Cerebellar nuclear complex (tissue), 1 donor: ENCODE measurements at regions not wholly inside any gene's neighbourhood (a gene's known extent, or its start where the extent isn't known, plus 50 kb on each side); places are given as distances from the start of the nearest gene placed in this dataset.
"Not testable (repeated sequence)": the region's sequence is repeated elsewhere in the genome, so short reads cannot be mapped to it uniquely, and the experiment has no call there.

ENCODE experiments used
- DNase-seq, 2 experiments: peaks; one replicate each; lab custom pipeline; 2025; lab: John Stamatoyannopoulos, UW

DNA sequence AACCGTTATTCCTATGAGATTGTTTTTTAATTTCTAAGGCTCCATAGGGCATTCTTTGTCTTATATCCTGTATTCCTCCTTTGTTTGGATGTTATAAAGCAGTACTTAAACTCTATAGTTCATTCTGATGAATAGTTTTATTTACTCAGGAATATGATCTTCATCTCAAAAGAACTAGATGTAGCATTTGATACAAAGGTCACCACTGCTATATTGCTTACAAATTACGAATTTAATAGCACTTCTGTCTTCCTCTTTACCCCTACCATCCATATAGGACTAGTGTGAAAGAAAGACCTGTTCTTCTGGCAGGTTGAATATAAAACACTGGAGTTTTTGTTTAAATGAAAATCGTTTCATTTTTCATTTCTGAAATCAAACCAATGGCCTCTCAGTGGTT is 468.1 kb upstream of the CXADR start:
- no peak for DNase-seq

DNA sequence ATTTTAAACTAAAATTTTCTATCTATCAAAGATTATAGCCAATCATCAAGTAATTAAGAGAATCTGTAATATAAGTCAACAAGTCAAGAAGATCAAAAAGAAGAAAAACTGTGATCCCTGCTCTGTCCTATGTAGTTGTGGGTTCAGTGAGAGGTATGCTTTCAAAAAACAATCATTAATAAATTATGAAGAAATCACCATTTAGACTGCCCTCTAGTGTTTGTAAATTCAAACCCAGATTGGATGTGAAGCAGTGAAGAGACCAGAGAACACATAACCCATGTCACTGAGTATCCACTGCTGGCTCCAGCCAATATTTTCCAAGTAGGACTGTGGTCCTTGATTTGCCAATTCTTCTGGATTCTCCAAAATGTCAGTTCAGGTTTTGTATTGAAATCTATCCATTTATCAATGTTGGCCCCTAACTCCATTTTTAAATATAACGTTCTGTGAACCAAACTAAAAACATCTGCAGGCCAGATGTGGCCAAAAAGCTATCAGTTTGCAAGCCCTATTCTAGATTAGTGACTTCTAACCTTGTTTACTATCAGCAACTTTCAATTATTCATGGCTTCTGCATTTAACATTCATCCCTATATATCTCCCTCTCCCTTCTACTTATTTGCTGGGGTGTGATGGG is 467.5 kb upstream of the CXADR start:
- DNase-seq, result no peak

DNA sequence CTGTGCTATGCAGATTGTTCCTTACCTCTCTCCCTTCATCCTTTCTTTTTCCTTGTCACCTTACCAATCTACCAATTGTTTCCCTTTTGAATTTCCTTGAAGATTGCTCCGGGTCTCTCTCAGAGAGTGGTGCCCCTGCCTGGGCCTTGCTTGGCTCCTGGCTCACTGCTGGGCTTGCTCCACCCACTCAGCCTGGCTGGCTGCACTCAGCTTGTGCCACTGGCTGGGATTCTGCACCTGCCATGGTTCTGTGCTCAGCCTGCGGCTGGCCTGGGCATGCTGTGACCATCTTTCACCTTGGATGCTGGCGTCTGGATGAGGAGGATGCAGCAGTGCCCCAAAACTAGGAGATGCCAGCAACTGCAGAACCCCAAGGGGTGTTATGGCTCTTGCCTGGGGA is 463.9 kb upstream of the CXADR start:
- DNase-seq, result no peak

DNA sequence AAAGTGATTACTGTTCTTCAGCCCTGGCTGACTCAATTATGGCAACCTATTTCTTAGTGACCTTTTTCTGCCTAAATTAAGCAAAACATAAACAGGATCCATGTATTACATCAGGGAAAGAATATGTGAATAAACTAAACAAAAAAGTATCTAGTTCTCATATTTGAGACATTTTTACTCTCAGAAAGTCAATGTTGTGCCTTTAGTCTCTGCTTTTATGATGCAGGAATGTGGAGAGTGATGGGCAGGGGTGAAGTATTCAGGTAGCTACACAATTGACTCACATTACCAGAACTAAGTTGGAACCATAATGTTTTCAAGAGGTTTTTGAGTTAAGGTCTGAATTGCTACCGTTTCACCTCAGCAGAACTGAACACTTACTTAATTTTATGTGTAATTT is 462.7 kb upstream of the CXADR start:
- no peak for DNase-seq

GRCh38 chr21:17050646-17051045 is 462.2 kb upstream of the CXADR start:
- no peak for DNase-seq

DNA sequence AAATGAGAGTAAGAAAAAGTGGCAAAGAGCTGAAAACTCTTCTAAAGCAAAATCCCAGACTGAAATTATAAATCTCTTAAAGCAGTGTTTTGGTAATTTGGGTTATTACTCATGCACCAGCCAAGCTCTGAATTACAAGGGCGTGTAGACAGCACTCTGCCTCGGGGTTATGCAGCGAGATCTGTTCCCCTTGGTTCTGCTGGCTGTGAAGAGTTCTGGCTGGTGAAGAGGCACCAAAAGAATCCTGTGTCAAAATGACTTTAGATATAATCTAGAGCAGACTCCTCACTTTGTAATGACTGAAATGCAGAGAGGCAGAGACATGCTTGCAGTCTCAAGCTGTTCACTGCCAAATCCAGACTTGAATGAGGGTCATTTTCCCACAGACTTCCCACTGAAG is 461.8 kb upstream of the CXADR start:
- no peak for DNase-seq

DNA sequence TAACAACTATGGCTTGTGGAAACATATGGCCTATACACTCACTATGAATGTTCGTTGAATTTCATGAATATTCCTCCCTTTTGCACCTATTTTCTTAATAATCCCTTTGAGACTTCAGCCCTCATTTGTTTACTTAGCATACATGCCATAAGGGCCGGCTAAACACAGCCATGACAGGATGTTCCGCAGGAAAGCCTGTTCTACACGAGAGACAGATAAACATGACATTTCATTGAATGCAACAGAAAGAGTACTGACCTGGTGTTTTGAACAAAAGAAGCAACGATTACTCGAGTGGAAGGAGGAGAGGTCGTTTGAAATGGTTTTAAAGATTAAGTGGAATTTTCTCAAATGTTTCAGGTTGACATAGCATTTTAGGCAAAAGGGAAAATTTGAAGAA is 459.5 kb upstream of the CXADR start:
- DNase-seq, result no peak

GRCh38 chr21:17059936-17060335 is 452.9 kb upstream of the CXADR start:
- no peak for DNase-seq

DNA sequence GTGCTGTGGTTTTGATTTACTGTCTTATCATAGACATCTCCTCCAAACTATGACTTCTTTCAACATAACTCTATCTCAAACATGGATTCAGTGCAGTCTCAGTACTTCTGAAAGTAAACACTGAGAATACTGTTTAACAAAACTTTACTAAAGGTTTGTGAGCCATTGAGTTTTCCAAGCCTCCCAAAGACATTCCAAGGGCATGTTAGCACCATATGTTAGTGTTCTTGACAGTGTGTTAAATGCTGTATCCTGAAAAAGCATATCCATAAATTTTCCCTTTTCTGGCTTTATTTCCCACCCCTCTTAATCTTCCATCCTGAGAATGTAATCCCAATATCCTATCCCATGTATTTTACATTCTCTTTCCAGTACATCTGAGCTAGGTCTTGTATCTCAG is 446.8 kb upstream of the CXADR start:
- no peak for DNase-seq

DNA sequence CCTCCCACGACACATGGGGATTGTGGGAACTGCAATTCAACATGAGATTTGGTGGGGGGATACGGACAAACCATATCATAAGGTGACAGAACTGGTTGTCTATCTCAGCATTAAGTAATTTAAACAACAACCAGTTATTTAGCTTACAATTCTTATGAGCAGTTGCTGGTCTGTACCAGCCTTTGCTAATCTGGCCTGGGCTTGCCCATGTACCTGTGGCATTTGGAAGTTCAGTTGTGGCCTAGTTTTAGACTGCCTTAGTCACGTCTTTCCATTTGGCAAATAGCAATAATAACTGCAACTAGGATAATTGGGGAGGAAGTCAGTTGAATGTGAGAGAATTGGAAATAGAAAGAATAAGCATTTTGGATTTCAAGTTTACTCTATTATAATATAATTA is 441.8 kb upstream of the CXADR start:
- no peak for DNase-seq

- no peak for DNase-seq
These were observed 431.6 kb upstream of the CXADR start for GRCh38 chr21:17081193-17081592.

GRCh38 chr21:17082843-17083483 is 429.9 kb upstream of the CXADR start:
- DNase-seq, result no peak

DNA sequence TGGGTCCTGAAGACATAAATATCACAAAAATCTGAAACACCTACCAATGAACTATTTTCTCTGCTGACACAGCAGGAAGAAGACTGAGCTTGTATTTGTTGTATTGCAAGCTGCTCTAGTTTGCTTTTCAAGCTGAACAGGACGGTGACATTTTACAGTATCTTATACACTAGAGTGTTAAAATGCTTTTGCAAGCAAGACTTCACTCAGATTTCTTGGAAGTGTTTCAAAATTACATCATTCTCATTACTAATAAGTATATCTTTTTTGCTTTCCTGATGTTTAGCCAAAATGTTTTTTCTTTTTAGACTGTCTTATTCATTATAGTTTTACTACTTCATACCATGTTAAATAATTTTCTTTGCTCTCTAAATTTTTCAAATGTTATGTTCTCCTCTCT is 427.1 kb upstream of the CXADR start:
- no peak for DNase-seq

DNA sequence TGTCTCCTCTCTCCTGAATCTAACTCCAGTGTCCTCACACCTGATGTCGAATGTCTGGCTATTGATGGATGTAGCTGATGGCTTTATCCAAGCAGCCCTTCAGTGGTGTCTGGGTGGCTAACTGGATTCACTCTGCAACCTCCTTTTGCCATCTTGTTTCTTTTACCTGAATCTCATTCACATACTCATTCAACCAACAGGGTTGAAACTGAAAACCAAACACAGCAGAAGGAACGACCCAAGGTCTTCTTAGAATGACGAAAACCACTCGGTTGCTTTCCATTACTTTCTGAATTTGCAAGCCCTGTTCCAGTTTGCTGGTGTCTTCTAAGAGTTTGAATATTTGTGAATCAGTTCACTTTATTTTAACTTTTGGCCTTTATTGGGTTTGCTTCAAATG is 424.3 kb upstream of the CXADR start:
- DNase-seq, result no peak

GRCh38 chr21:17089091-17089491 is 423.8 kb upstream of the CXADR start:
- no peak for DNase-seq

DNA sequence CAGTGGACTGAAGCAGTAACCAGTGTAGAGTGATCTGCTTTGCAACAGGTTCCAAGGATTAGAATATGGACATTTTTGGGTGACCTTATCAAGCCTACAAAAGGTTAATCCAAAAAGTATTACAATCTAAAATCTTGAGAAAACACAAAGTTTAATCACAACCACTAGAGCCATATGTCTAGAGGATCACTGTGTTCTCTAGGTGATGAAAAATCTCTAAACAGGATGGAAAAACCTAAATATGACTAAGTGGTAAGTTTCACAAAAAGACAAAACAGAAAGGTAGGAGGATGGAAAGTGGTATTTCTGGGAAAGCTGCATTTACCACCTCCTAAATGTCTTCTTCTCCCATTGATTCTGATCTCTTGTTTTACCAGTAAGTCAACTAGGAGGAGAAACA is 411.1 kb upstream of the CXADR start:
- DNase-seq, result no peak

DNA sequence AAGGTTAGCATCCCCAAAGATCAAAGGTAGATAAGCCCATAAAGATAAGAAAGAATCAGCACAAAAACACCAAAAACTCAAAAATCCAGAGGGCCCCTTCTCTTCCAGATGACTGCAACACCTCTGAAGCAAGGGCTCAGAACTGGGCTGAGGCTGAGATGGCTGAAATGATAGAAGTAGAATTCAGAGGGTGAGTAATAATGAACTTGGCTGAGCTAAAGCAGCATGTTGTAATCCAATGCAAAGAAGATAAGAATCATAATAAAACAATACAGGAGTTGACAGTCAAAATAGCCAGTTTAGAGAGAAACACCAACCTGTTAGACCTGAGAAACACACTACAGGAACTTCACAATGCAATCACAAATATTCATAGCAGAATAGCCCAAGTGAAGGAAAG is 406.9 kb upstream of the CXADR start:
- DNase-seq, result no peak

DNA sequence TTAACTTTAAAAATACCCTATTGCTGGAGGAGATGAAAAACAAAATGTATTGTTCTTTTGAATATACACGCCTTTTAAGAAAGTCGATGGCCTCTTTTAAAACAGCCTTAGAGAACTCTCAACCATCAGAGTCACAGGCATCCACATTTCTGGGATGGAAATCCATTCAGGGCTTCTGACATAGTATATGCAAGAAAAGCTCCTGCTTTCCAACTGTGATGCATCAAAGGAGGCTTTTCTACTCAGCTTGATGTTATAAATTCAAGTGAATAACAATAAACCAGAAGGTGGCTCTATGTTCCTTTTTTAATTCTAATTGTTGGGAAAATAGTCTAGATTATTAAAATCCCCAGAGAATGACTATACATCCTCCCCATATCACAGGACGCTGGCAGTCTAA is 398.8 kb upstream of the CXADR start:
- DNase-seq, result no peak

DNA sequence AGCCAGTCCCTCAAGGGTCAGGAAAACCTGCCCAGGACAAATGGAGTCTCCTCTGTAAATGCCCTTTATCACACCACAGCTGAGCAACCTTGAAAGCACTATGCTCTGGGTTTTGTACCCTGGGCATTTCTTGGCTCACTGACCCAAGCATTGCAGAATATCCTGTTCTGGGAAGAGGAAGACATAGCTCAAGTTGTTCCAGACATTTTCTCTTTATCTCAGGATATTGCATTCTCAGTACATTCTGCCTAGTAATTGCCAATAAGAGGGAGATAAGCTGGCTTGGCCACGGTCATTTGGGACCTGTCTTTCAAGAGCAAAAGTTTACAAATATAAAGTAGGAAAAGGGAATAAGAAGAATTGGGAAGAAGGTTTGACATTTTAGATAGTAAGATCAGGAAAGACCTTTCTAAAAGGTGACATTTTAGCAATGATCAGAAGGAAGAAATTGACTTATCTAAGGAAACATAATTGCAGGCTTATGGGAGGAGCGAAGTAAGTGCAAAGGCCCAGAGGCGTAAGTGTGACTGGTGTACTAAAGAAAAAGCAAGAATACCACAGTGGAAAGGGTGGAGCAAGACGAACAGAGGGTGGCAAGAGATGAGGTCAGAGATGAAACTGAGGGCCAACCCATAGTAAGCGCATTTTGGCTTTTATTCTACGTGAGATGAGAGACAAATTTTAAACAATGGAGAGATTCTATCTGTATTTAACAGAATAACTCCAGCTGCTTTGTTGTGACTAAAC is 394.0 kb upstream of the CXADR start:
- no peak for DNase-seq

GRCh38 chr21:17119466-17120297 is 393.2 kb upstream of the CXADR start:
- no peak for DNase-seq

GRCh38 chr21:17127395-17127794 is 385.4 kb upstream of the CXADR start:
- DNase-seq, result not testable (repeated sequence)

DNA sequence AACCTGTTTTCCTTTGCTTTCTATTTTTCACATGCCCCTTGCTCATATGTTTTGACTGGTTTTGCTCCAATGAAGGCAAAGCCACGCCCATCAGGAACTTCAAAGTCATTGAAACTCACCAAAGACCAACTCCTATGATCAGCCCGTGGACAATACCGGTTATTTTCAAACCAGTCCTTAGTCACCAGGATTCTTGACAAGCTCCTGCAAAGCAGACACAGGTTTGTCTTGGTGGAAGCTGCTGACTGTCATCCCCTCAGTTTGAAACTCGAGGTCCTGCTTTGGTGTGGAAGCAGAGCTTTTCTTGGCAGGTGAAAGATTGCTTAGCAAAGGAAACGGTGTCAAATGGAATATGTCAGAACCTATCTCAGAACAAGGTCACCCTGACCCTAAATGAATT is 384.7 kb upstream of the CXADR start:
- no peak for DNase-seq

GRCh38 chr21:17139159-17139558 is 373.7 kb upstream of the CXADR start:
- DNase-seq, result not testable (repeated sequence)
